Neural cell (in vitro differentiated cells): ENCODE measurements at regions not wholly inside any gene's neighbourhood (a gene's known extent, or its start where the extent isn't known, plus 50 kb on each side); places are given as distances from the start of the nearest gene placed in this dataset.
A peak's percentile ranks its signal among the peaks of the same experiment; 100 is the strongest.

Source experiments
- H2AFZ ChIP-seq: fragments of 200-600, 300-800 bp; sonication (generic), shearing (Covaris generic); 2 replicates; pipeline ENCODE4 v1.6.0; 2014; ENCODE audit warnings: low read depth, mild to moderate bottlenecking, antibody characterized with exemption, low read length, moderate library complexity
- H3F3A ChIP-seq: fragments of 200-600 bp; shearing (Covaris generic); 2 replicates; pipeline ENCODE4 v1.6.1; 2016; ENCODE audit warnings: mild to moderate bottlenecking, moderate library complexity, mixed read lengths, antibody characterized with exemption, low read length; ENCODE audit not compliant: insufficient read depth, poor library complexity, severe bottlenecking
- H3K27ac ChIP-seq: fragments of 200-600, 300-800 bp; sonication (generic), shearing (Covaris generic); 2 replicates; pipeline ENCODE4 v1.5.1; 2014; ENCODE audit warnings: mild to moderate bottlenecking, low read length, moderate library complexity
- H3K27me3 ChIP-seq: fragments of 300-800, 200-600 bp; sonication (generic), shearing (Covaris generic); 2 replicates; pipeline ENCODE4 v1.6.0; 2014; ENCODE audit warnings: mild to moderate bottlenecking, low read depth, low read length, moderate library complexity; ENCODE audit not compliant: insufficient read depth
- H3K36me3 ChIP-seq: fragments of 300-800, 200-600 bp; sonication (generic), shearing (Covaris generic); 2 replicates; pipeline ENCODE4 v1.5.1; 2014; ENCODE audit warnings: mild to moderate bottlenecking, antibody characterized with exemption, low read length, moderate library complexity; ENCODE audit not compliant: insufficient read depth
- H3K4me2 ChIP-seq: fragments of 300-800, 200-600 bp; sonication (generic), shearing (Covaris generic); 2 replicates; pipeline ENCODE4 v1.6.0; 2014; ENCODE audit warnings: mild to moderate bottlenecking, low read length
- H3K4me3 ChIP-seq: fragments of 300-800, 200-600 bp; sonication (generic), shearing (Covaris generic); 2 replicates; pipeline ENCODE4 v1.5.1; 2014; ENCODE audit warnings: mild to moderate bottlenecking, low read length, moderate library complexity
- H3K79me2 ChIP-seq: fragments of 200-600 bp; shearing (Covaris generic); replicated peaks from 2 replicates; pipeline ENCODE4 v1.6.0; 2014; ENCODE audit warnings: mild to moderate bottlenecking, low read length, moderate library complexity; ENCODE audit not compliant: insufficient read depth
- H3K9ac ChIP-seq: fragments of 300-800, 200-600 bp; sonication (generic), shearing (Covaris generic); 2 replicates; pipeline ENCODE4 v1.6.1; 2016; ENCODE audit warnings: mild to moderate bottlenecking, low read length, mixed read lengths
- H3K9me2 ChIP-seq: fragments of 200-600 bp; shearing (Covaris generic); 2 replicates; pipeline ENCODE4 v1.6.1; 2016; ENCODE audit warnings: mild to moderate bottlenecking, low read length, mixed read lengths; ENCODE audit not compliant: insufficient read depth
- H3K9me3 ChIP-seq: fragments of 200-600, 300-800 bp; sonication (generic), shearing (Covaris generic); 2 replicates; pipeline ENCODE4 v1.6.1; 2016; ENCODE audit warnings: mild to moderate bottlenecking, mixed run types, low read length, moderate library complexity, mixed read lengths
- H4K20me1 ChIP-seq: fragments of 200-600 bp; shearing (Covaris generic); 2 replicates; pipeline ENCODE4 v1.6.1; 2016; ENCODE audit warnings: mild to moderate bottlenecking, mixed run types; ENCODE audit not compliant: insufficient read depth
- CTCF ChIP-seq: fragments of 450-650 bp; IDR thresholded peaks from 2 replicates; pipeline ENCODE4 v1.5.1; 2014; ENCODE audit warnings: antibody characterized with exemption, mild to moderate bottlenecking, moderate library complexity; ENCODE audit not compliant: poor library complexity, severe bottlenecking
- EP300 ChIP-seq: fragments of 450-650 bp; conservative IDR thresholded peaks from 2 replicates; pipeline ENCODE4 v1.6.1; 2014; ENCODE audit warnings: antibody characterized with exemption, mild to moderate bottlenecking, moderate library complexity; ENCODE audit not compliant: poor library complexity, severe bottlenecking
- EZH2 ChIP-seq: fragments of 200-600, 300-800 bp; shearing (Covaris generic), sonication (generic); IDR thresholded peaks from 2 replicates; pipeline ENCODE4 v1.6.1; 2014; ENCODE audit warnings: antibody characterized with exemption, low read length, borderline replicate concordance, mild to moderate bottlenecking; ENCODE audit not compliant: insufficient read depth, poor library complexity, severe bottlenecking
- MXI1 ChIP-seq: fragments of 450-650 bp; conservative IDR thresholded peaks from 2 replicates; pipeline ENCODE4 v1.6.1; 2014; ENCODE audit warnings: antibody characterized with exemption, mild to moderate bottlenecking; ENCODE audit not compliant: poor library complexity, severe bottlenecking
- POLR2AphosphoS5 ChIP-seq: IDR thresholded peaks from 2 replicates; pipeline ENCODE4 v1.6.1; 2012
- RAD21 ChIP-seq: fragments of 450-650 bp; conservative IDR thresholded peaks from 2 replicates; pipeline ENCODE4 v1.6.1; 2014; ENCODE audit warnings: antibody characterized with exemption, mild to moderate bottlenecking, moderate library complexity
- REST ChIP-seq: IDR thresholded peaks from 2 replicates; pipeline ENCODE4 v1.6.1; 2012; ENCODE audit warnings: borderline replicate concordance
- SMC3 ChIP-seq: fragments of 450-650 bp; conservative IDR thresholded peaks from 2 replicates; pipeline ENCODE4 v1.6.1; 2014; ENCODE audit warnings: antibody characterized with exemption, mild to moderate bottlenecking, moderate library complexity; ENCODE audit not compliant: poor library complexity
- TAF1 ChIP-seq: IDR thresholded peaks from 2 replicates; pipeline ENCODE4 v1.6.1; 2012; ENCODE audit warnings: low read depth

- H3F3A ChIP-seq: no peaks in the 10 kb centered on the region
- no peaks in the 10 kb centered on the region for H3K9me2 ChIP-seq
- H3K4me2 ChIP-seq: no peak overlapping the region
- H3K27me3 ChIP-seq: no peaks in the 10 kb centered on the region
- no peaks in the 10 kb centered on the region for H3K36me3 ChIP-seq
- H3K9me3 ChIP-seq: no peaks in the 10 kb centered on the region
- H3K27ac ChIP-seq: no peak overlapping the region
- no peak overlapping the region for H2AFZ ChIP-seq
- no peak overlapping the region for H3K4me3 ChIP-seq
- H3K79me2 ChIP-seq: no peaks in the 10 kb centered on the region
- H3K9ac ChIP-seq: no peak overlapping the region
- TF ChIP-seq REST: no peak
- no peak for TF ChIP-seq EZH2
- no peak for TF ChIP-seq EP300
- no peak for TF ChIP-seq TAF1
- no peaks in the 10 kb centered on the region for H4K20me1 ChIP-seq
Observed at GRCh38 chr2:129710670-129711495, 268.6 kb upstream of the RAB6C start.

- H3K9ac ChIP-seq: no peak overlapping the region
- no peaks in the 10 kb centered on the region for H4K20me1 ChIP-seq
- no peak overlapping the region for H3K27ac ChIP-seq
- TF ChIP-seq RAD21 (no peak), POLR2AphosphoS5 (peak; percentile 66)
- no peak overlapping the region for H3K4me2 ChIP-seq
- no peaks in the 10 kb centered on the region for H3K27me3 ChIP-seq
- no peaks in the 10 kb centered on the region for H3F3A ChIP-seq
- H3K9me2 ChIP-seq: no peaks in the 10 kb centered on the region
- H2AFZ ChIP-seq: no peak overlapping the region
- H3K4me3 ChIP-seq: no peak overlapping the region
- no peaks in the 10 kb centered on the region for H3K79me2 ChIP-seq
- no peaks in the 10 kb centered on the region for H3K36me3 ChIP-seq
- no peaks in the 10 kb centered on the region for H3K9me3 ChIP-seq
Observed at GRCh38 chr2:129711816-129712675, 267.4 kb upstream of the RAB6C start.

- Histone ChIP-seq H3K4me3 (no peak overlapping the region), H3K9me3 (no peaks in the 10 kb centered on the region), H4K20me1 (no peaks in the 10 kb centered on the region), H3K36me3 (no peaks in the 10 kb centered on the region), H2AFZ (no peak overlapping the region), H3K9ac (no peak overlapping the region), H3K4me2 (no peak overlapping the region), H3K9me2 (no peaks in the 10 kb centered on the region), H3K27me3 (no peaks in the 10 kb centered on the region), H3K27ac (no peak overlapping the region), H3K79me2 (no peaks in the 10 kb centered on the region), H3F3A (no peaks in the 10 kb centered on the region)
- TF ChIP-seq CTCF (no peak), EP300 (no peak), TAF1 (no peak), SMC3 (no peak), RAD21 (no peak), REST (no peak), MXI1 (no peak), POLR2AphosphoS5 (no peak), EZH2 (no peak)
Observed at GRCh38 chr2:129712676-129712985, 266.8 kb upstream of the RAB6C start.
